ENCODE measurements at regions not wholly inside any gene's neighbourhood (a gene's known extent, or its start where the extent isn't known, plus 50 kb on each side); places are given as distances from the start of the nearest gene placed in this dataset.

DNA sequence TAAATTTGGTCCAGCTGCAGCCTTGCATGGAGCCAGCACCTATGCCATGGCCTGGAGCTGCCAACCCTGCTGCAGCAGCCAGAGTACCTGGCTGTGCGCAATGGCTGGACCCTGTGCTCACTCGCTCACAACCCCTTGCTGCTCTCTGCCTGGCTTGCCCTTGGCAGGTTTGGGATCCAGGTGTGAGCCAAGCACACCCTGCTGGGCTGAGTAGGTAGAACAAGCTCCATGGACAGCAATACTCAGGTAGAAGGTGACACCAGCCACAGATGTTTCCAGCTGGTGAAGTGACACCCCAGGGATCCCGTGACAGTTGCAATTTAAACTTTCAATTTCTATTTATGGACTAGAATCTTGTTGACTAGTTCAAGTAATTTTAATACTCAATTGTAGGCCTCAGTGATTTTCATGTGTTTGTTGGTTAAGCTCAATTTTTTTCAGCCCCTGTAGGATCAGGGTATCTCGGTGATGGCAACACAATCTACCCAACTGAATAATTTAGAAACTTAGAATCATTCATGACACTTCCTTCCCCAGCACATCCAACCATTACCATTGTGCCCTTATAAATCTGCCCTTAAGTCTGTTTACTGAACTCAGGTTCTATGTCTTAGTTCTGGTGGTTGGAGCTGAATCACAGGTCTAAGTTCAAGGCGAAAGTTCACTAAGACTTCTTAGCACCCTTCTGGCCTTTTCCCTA is 480.0 kb downstream of the PMP22 start:
- DNase-seq (no peak), ATAC-seq (no peak)
- Histone ChIP-seq H3K4me3 (no peak overlapping the region), H3K36me3 (no peaks in the 10 kb centered on the region), H3K4me1 (no peaks in the 10 kb centered on the region), H3K27me3 (no peaks in the 10 kb centered on the region), H3K9me3 (no peaks in the 10 kb centered on the region), H3K27ac (no peak overlapping the region)
- intact Hi-C loops (cut with DNase I; ENCODE audit: low total_unique reads) (no loop called here), in situ Hi-C loops (cut with MboI; ENCODE audit: low sequenced_read_pairs in 4 of 4) (no loop called here)
- TF ChIP-seq POLR2A (IDR thresholded peaks at IDR 0.05): no peak
- TF ChIP-seq, protein P1, sequence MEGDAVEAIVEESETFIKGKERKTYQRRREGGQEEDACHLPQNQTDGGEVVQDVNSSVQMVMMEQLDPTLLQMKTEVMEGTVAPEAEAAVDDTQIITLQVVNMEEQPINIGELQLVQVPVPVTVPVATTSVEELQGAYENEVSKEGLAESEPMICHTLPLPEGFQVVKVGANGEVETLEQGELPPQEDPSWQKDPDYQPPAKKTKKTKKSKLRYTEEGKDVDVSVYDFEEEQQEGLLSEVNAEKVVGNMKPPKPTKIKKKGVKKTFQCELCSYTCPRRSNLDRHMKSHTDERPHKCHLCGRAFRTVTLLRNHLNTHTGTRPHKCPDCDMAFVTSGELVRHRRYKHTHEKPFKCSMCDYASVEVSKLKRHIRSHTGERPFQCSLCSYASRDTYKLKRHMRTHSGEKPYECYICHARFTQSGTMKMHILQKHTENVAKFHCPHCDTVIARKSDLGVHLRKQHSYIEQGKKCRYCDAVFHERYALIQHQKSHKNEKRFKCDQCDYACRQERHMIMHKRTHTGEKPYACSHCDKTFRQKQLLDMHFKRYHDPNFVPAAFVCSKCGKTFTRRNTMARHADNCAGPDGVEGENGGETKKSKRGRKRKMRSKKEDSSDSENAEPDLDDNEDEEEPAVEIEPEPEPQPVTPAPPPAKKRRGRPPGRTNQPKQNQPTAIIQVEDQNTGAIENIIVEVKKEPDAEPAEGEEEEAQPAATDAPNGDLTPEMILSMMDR (IDR thresholded peaks at IDR 0.05 in 4 of 5, conservative IDR thresholded peaks at IDR 0.05 in 1 of 5): no peak

DNA sequence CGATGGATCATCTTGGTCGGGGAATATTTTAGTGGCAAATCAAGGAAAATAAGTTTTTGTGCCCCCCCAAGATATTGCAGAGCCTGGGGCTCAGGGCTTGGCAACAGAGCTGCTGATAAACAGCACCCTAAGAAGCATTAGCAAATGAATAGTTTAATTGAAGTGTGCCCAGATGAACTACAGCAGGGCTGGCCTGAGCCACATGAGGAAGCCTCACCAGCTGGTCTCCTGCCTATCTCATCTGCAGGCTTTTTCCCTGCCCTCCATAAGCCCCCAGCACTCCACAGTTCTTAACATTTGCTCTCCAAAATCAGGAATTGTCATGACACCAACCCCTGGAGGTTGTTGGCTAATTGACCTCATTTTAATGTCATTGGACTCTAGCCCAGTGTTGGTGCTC is 480.2 kb downstream of the HS3ST3B1 start:
- ATAC-seq (no peak), DNase-seq (no peak)
- H3K36me3 ChIP-seq: no peaks in the 10 kb centered on the region
- H3K27ac ChIP-seq: no peak overlapping the region
- no peak for TF ChIP-seq POLR2A (IDR thresholded peaks at IDR 0.05)
- TF ChIP-seq, protein P1 (IDR thresholded peaks at IDR 0.05 in 4 of 5, conservative IDR thresholded peaks at IDR 0.05 in 1 of 5): no peak
- in situ Hi-C loops (cut with MboI; ENCODE audit: low sequenced_read_pairs in 4 of 4): no loop called here
- no peaks in the 10 kb centered on the region for H3K9me3 ChIP-seq
- intact Hi-C loops (cut with DNase I; ENCODE audit: low total_unique reads): no loop called here
- H3K27me3 ChIP-seq: no peaks in the 10 kb centered on the region
- no peak overlapping the region for H3K4me3 ChIP-seq
- no peaks in the 10 kb centered on the region for H3K4me1 ChIP-seq

DNA sequence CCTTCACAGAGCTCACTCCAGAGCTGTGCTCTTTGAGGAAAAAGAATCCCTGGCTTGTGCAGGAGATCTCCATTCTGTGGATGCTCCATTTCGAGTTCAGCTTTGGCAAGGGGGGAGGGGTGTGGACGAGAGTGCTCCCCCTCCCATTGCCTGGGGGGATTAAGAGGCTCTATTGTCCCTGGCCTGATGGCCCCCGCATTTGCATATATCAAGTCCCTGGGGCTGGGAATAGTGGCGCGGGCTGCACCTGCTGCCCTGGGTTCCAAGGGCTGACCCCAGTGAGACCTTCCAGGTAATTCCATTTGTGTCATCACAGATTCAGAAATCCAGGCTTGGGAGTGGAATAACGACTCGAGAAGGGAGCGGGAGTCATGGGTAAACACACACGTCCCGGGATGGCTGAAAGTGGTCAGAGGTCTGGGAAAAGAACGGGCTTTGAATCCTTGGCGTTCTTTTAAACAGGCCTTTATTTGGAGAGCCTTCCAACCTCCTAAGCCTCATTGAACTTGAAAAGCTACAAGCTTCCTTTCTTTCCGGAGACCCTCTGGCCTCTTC is 479.3 kb downstream of the HS3ST3B1 start:
- in situ Hi-C loops (cut with MboI; ENCODE audit: low sequenced_read_pairs in 4 of 4) (no loop called here), intact Hi-C loops (cut with DNase I; ENCODE audit: low total_unique reads) (no loop called here)
- no peak for ATAC-seq
- no peaks in the 10 kb centered on the region for H3K36me3 ChIP-seq
- no peak for TF ChIP-seq POLR2A (IDR thresholded peaks at IDR 0.05)
- TF ChIP-seq, protein P1 (IDR thresholded peaks at IDR 0.05 in 4 of 5, conservative IDR thresholded peaks at IDR 0.05 in 1 of 5): no peak
- H3K4me1 ChIP-seq: no peaks in the 10 kb centered on the region
- no peak for DNase-seq
- no peak overlapping the region for H3K27ac ChIP-seq
- no peaks in the 10 kb centered on the region for H3K9me3 ChIP-seq
- H3K4me3 ChIP-seq: no peak overlapping the region
- H3K27me3 ChIP-seq: no peaks in the 10 kb centered on the region

DNA sequence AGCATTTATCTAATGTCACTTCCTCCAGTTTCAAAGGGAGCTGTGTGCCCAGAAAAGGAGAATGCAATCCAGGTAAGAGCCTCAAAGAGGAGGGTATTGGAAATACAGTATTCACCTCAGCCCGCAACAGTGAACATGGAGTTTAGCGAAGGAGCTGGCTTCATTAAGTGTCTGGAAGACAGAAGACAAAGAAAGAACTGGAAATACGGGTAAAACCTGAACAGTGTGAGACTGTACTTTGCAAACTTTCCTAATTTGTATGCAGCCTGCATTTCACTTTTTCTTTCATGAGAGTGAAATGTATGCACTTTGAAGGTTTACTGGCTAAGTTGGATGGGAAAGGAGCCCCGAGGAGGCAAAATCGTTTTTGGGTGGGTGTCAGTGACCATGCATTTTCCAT is 478.4 kb downstream of the HS3ST3B1 start:
- no peak overlapping the region for H3K27ac ChIP-seq
- H3K27me3 ChIP-seq: no peaks in the 10 kb centered on the region
- no peaks in the 10 kb centered on the region for H3K9me3 ChIP-seq
- in situ Hi-C loops (cut with MboI; ENCODE audit: low sequenced_read_pairs in 4 of 4) (no loop called here), intact Hi-C loops (cut with DNase I; ENCODE audit: low total_unique reads) (no loop called here)
- no peak for DNase-seq
- H3K4me3 ChIP-seq: no peak overlapping the region
- no peak for ATAC-seq
- no peak for TF ChIP-seq POLR2A (IDR thresholded peaks at IDR 0.05)
- TF ChIP-seq, protein P1 (IDR thresholded peaks at IDR 0.05 in 4 of 5, conservative IDR thresholded peaks at IDR 0.05 in 1 of 5): no peak
- H3K4me1 ChIP-seq: no peaks in the 10 kb centered on the region
- H3K36me3 ChIP-seq: no peaks in the 10 kb centered on the region

All from gastrocnemius medialis (tissue), 4 donors.